ENCODE measurements at regions not wholly inside any gene's neighbourhood (a gene's known extent, or its start where the extent isn't known, plus 50 kb on each side); places are given as distances from the start of the nearest gene placed in this dataset.

GRCh38 chr5:125129151-125129806 lies 382.8 kb upstream of the ZNF608 start:
- no peak for DNase-seq (ENCODE audit: low spot score in 2 of 2, unreplicated experiment in 2 of 2)
- Mint-ChIP-seq H3K27me3 (ENCODE audit: low read depth) (no peaks in the 10 kb centered on the region), H3K27ac (no peak overlapping the region), H3K9me3 (peaks cover 9% of the 10 kb centered on the region), H3K36me3 (no peaks in the 10 kb centered on the region), H3K4me3 (no peak overlapping the region), H3K4me1 (peaks cover 8% of the 10 kb centered on the region)
- no peak for TF ChIP-seq CTCF (IDR thresholded peaks at IDR 0.05; ENCODE audit: unreplicated experiment)

DNA sequence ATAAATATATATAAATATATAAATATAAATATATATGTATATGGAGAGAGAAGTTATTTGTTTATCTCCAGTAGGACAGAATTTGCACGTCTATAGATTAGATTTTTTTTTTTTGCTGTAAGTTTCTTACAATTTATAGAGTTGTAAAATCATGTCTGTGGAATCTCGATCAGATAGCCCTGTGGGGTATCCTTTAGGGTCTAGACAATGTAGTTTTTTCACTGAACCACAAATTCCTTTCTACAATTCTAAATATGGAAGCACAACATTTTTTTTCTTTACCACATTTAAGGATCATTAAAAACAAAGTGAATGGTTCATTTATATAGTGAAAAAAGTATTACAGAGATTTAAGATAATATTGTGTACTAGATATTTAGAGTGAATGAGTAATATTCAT lies 384.2 kb upstream of the ZNF608 start:
- no peaks in the 10 kb centered on the region for H3K36me3 Mint-ChIP-seq
- no peak overlapping the region for H3K4me3 Mint-ChIP-seq
- H3K27me3 Mint-ChIP-seq (ENCODE audit: low read depth), result no peaks in the 10 kb centered on the region
- peaks cover 7% of the 10 kb centered on the region for H3K4me1 Mint-ChIP-seq
- H3K27ac Mint-ChIP-seq, result no peak overlapping the region
- no peak for TF ChIP-seq CTCF (IDR thresholded peaks at IDR 0.05; ENCODE audit: unreplicated experiment)
- H3K9me3 Mint-ChIP-seq, result peaks cover 9% of the 10 kb centered on the region
- no peak for DNase-seq (ENCODE audit: low spot score in 2 of 2, unreplicated experiment in 2 of 2)

DNA sequence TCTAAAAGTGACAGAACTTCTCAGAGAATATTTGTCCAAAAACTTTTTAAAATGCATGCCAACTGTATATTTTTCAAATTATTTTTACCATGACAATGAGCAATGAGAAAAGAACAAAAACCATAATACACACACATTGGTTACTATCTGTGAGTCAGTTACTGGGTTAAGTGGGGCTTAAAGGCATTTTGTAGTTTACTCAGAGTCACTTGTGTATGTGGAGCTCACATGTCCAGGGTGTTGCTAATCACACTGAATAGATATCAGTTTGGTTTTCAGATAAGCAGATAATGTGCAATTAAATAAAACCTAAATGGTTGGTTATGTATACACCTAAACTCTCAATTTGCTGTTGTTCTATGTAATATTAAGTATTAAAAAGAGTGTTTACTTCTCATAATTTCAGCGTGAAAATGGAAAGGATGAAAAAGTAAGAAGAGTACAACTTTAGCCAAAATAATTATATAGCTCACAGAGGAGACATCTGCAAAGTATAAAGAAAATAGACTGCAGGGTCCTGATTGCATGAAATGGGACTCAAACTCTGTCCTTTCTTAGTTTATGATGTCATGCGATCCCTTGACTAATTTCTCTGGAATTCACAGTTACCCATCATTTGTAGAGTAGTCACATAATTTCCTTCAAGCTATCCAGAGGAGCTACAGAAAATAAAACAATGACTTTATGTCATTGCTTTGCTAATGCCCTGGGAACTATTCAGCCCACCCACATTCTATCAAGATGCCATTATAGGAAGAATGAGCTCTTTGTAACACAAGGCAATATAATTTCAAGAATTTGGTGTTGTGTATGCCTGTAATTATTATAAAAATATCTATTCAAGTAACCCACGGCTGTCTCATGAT lies 388.0 kb upstream of the ZNF608 start:
- no peaks in the 10 kb centered on the region for H3K27me3 Mint-ChIP-seq (ENCODE audit: low read depth)
- TF ChIP-seq CTCF (IDR thresholded peaks at IDR 0.05; ENCODE audit: unreplicated experiment), result no peak
- H3K9me3 Mint-ChIP-seq, result peaks cover 6% of the 10 kb centered on the region
- no peak overlapping the region for H3K27ac Mint-ChIP-seq
- H3K36me3 Mint-ChIP-seq, result no peaks in the 10 kb centered on the region
- peaks cover 7% of the 10 kb centered on the region for H3K4me1 Mint-ChIP-seq
- DNase-seq (ENCODE audit: low spot score in 2 of 2, unreplicated experiment in 2 of 2), result no peak
- no peak overlapping the region for H3K4me3 Mint-ChIP-seq

GRCh38 chr5:125137535-125137934 lies 391.1 kb upstream of the ZNF608 start:
- no peak for TF ChIP-seq CTCF (IDR thresholded peaks at IDR 0.05; ENCODE audit: unreplicated experiment)
- no peaks in the 10 kb centered on the region for H3K27me3 Mint-ChIP-seq (ENCODE audit: low read depth)
- H3K4me3 Mint-ChIP-seq, result no peak overlapping the region
- H3K27ac Mint-ChIP-seq, result no peak overlapping the region
- H3K36me3 Mint-ChIP-seq, result no peaks in the 10 kb centered on the region
- peaks cover 7% of the 10 kb centered on the region for H3K4me1 Mint-ChIP-seq
- peaks cover 4% of the 10 kb centered on the region for H3K9me3 Mint-ChIP-seq
- no peak for DNase-seq (ENCODE audit: low spot score in 2 of 2, unreplicated experiment in 2 of 2)

DNA sequence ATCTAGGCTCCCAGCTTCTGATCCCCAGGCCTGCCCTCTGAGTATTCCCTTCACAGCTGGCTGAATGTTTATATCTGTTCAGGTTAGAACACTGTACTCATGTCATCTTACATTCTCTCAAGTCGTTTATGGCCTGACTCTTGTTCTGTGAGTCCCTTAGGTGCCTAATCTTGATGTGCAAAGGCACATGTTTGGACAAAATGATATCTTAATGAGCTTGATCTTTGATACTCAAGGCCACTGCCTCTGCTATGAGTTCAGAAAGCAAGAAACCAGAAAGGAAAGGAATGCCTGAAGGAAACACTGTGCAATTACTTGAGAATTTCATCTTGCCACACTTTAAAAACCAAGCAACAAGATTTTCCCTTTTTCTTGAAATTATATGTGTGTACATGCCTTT lies 391.8 kb upstream of the ZNF608 start:
- DNase-seq (ENCODE audit: low spot score in 2 of 2, unreplicated experiment in 2 of 2), result no peak
- Mint-ChIP-seq H3K36me3 (no peaks in the 10 kb centered on the region), H3K27me3 (ENCODE audit: low read depth) (no peaks in the 10 kb centered on the region), H3K27ac (no peak overlapping the region), H3K9me3 (peaks cover 4% of the 10 kb centered on the region), H3K4me3 (no peak overlapping the region), H3K4me1 (peaks cover 7% of the 10 kb centered on the region)
- TF ChIP-seq CTCF (IDR thresholded peaks at IDR 0.05; ENCODE audit: unreplicated experiment), result no peak
